Panc1 (cell line): ENCODE measurements at regions not wholly inside any gene's neighbourhood (a gene's known extent, or its start where the extent isn't known, plus 50 kb on each side); places are given as distances from the start of the nearest gene placed in this dataset.

Experiments used
- ATAC-seq: fragments of 200-7000 bp; cut with Tn5 transposase; 2 replicates; pipeline ENCODE4 v1.9.1; 2020; ENCODE audit warnings: mild to moderate bottlenecking, moderate library complexity
- BruUV-seq: library from RNA; stranded (reverse); fragments of 400-500 nt; replicated peaks from 2 replicates; lab custom pipeline; 2021; lab: Mats Ljungman, UMichigan
- CTCF ChIA-PET: fragments of 300-600 bp; sonication (Branson Sonifier 250); formaldehyde crosslinking; loops from one replicate; lab custom pipeline; 2022; ENCODE audit warnings: antibody characterized with exemption; lab: Charles Lee
- POLR2A ChIA-PET: fragments of 300-600 bp; sonication (Branson Sonifier 250); formaldehyde crosslinking; loops from one replicate; lab custom pipeline; 2022; ENCODE audit warnings: antibody characterized with exemption; lab: Charles Lee
- DNase-seq: peaks from one replicate; pipeline ENCODE4 v3.0.0-alpha.2; 2010; ENCODE audit warnings: low read depth, low spot score
- H3K27ac ChIP-seq: 2 replicates; pipeline ENCODE4 v1.5.1; 2011; ENCODE audit warnings: mild to moderate bottlenecking, low read length, inconsistent platforms
- H3K27me3 ChIP-seq: fragments of 200-500 bp; sonication (Bioruptor generic); 2 replicates; pipeline ENCODE4 v1.6.0; 2014; ENCODE audit warnings: low read length, inconsistent platforms; ENCODE audit not compliant: control insufficient read depth, insufficient read depth
- H3K36me3 ChIP-seq: fragments of 200-500 bp; sonication (Bioruptor generic); 2 replicates; pipeline ENCODE4 v1.5.1; 2014; ENCODE audit warnings: inconsistent platforms, mild to moderate bottlenecking, low read length, moderate library complexity; ENCODE audit not compliant: control insufficient read depth, insufficient read depth
- H3K4me1 ChIP-seq: 2 replicates; pipeline ENCODE4 v1.5.1; 2011; ENCODE audit warnings: inconsistent platforms, mild to moderate bottlenecking, low read length, moderate library complexity; ENCODE audit not compliant: control insufficient read depth, insufficient read depth
- H3K4me3 ChIP-seq, 2 experiments: 2 replicates each; pipeline ENCODE4 v1.5.1; 2011 to 2012; ENCODE audit warnings: low read depth in 2 of 2, low read length in 2 of 2, mild to moderate bottlenecking in 2 of 2, inconsistent platforms in 1 of 2, moderate library complexity in 1 of 2
- H3K9me3 ChIP-seq: fragments of 200-500 bp; sonication (Bioruptor generic); 2 replicates; pipeline ENCODE4 v1.5.1; 2014; ENCODE audit warnings: low read depth, mild to moderate bottlenecking, inconsistent platforms, low read length, moderate library complexity; ENCODE audit not compliant: control insufficient read depth, insufficient read depth
- POLR2AphosphoS5 ChIP-seq: IDR thresholded peaks from 2 replicates; pipeline ENCODE4 v1.6.1; 2012; ENCODE audit warnings: mild to moderate bottlenecking, low read depth, low read length, moderate library complexity
- SIN3A ChIP-seq: IDR thresholded peaks from 2 replicates; pipeline ENCODE4 v1.6.1; 2012; ENCODE audit warnings: low read depth, mild to moderate bottlenecking, low read length, moderate library complexity, borderline replicate concordance; ENCODE audit not compliant: insufficient read depth
- TCF7L2 ChIP-seq: IDR thresholded peaks from 2 replicates; pipeline ENCODE4 v1.6.1; 2011; ENCODE audit warnings: mild to moderate bottlenecking, low read depth, low read length, inconsistent platforms
- in situ Hi-C: cut with HindIII; loops from 2 replicates; pipeline ENCODE4 v1.10.0; 2016; ENCODE audit warnings: low sequenced_read_pairs, low pct_unique_long_range_greater_than_20kb
- intact Hi-C: fragments of 100-400 bp; cut with micrococcal nuclease; formaldehyde crosslinking; loops from one replicate; pipeline ENCODE4 v1.10.0; 2022; ENCODE audit not compliant: unreplicated experiment
- TF ChIP-seq, protein P1 (sequence below), 2 experiments: IDR thresholded peaks; 2 replicates each; pipeline ENCODE4 v1.6.1; 2011 to 2012; ENCODE audit warnings: low read depth in 2 of 2, control low read depth in 1 of 2, low read length in 1 of 2, mild to moderate bottlenecking in 1 of 2, moderate library complexity in 1 of 2; ENCODE audit not compliant: insufficient read depth in 1 of 2
- TF ChIP-seq, protein P2 (sequence below): fragments of 450-650 bp; IDR thresholded peaks from 2 replicates; pipeline ENCODE4 v1.5.1; 2017; ENCODE audit warnings: mild to moderate bottlenecking

DNA sequence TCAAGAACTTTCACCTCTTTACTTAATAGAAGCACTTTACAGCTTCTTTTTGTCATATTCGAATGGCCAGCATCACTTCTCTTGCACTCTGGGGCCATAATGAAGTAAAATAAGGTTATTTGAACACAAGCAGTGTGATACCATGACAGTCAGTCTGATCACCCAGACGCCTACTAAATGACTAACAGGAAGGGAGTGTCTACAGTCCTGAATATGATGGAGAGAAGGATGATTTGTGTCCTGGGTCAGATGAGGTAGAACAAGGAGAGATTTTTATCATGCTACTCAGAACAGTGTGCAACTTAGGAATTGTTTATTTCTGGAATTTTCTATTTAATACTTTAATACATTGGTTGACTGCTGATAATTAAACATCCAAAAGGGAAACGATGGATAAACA, 284.2 kb upstream of the F9 start:
- ChIA-PET POLR2A (no interaction called here), CTCF (no interaction called here)
- no peak for ATAC-seq
- Histone ChIP-seq H3K9me3 (no peaks in the 10 kb centered on the region), H3K4me3 (no peak overlapping the region), H3K36me3 (no peaks in the 10 kb centered on the region), H3K27me3 (no peaks in the 10 kb centered on the region), H3K4me1 (no peaks in the 10 kb centered on the region), H3K27ac (no peak overlapping the region)
- DNase-seq: no peak
- no TSS peak for BruUV-seq
- TF ChIP-seq TCF7L2 (no peak), POLR2AphosphoS5 (no peak), SIN3A (no peak)
- TF ChIP-seq, protein P1, sequence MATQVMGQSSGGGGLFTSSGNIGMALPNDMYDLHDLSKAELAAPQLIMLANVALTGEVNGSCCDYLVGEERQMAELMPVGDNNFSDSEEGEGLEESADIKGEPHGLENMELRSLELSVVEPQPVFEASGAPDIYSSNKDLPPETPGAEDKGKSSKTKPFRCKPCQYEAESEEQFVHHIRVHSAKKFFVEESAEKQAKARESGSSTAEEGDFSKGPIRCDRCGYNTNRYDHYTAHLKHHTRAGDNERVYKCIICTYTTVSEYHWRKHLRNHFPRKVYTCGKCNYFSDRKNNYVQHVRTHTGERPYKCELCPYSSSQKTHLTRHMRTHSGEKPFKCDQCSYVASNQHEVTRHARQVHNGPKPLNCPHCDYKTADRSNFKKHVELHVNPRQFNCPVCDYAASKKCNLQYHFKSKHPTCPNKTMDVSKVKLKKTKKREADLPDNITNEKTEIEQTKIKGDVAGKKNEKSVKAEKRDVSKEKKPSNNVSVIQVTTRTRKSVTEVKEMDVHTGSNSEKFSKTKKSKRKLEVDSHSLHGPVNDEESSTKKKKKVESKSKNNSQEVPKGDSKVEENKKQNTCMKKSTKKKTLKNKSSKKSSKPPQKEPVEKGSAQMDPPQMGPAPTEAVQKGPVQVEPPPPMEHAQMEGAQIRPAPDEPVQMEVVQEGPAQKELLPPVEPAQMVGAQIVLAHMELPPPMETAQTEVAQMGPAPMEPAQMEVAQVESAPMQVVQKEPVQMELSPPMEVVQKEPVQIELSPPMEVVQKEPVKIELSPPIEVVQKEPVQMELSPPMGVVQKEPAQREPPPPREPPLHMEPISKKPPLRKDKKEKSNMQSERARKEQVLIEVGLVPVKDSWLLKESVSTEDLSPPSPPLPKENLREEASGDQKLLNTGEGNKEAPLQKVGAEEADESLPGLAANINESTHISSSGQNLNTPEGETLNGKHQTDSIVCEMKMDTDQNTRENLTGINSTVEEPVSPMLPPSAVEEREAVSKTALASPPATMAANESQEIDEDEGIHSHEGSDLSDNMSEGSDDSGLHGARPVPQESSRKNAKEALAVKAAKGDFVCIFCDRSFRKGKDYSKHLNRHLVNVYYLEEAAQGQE (IDR thresholded peaks at IDR 0.05; ENCODE audit: insufficient read depth in 1 of 2, low read depth in 2 of 2, low read length in 1 of 2): no peak
- TF ChIP-seq, protein P2, sequence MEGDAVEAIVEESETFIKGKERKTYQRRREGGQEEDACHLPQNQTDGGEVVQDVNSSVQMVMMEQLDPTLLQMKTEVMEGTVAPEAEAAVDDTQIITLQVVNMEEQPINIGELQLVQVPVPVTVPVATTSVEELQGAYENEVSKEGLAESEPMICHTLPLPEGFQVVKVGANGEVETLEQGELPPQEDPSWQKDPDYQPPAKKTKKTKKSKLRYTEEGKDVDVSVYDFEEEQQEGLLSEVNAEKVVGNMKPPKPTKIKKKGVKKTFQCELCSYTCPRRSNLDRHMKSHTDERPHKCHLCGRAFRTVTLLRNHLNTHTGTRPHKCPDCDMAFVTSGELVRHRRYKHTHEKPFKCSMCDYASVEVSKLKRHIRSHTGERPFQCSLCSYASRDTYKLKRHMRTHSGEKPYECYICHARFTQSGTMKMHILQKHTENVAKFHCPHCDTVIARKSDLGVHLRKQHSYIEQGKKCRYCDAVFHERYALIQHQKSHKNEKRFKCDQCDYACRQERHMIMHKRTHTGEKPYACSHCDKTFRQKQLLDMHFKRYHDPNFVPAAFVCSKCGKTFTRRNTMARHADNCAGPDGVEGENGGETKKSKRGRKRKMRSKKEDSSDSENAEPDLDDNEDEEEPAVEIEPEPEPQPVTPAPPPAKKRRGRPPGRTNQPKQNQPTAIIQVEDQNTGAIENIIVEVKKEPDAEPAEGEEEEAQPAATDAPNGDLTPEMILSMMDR: no peak
- intact Hi-C loops (no loop called here), in situ Hi-C loops (no loop called here)

DNA sequence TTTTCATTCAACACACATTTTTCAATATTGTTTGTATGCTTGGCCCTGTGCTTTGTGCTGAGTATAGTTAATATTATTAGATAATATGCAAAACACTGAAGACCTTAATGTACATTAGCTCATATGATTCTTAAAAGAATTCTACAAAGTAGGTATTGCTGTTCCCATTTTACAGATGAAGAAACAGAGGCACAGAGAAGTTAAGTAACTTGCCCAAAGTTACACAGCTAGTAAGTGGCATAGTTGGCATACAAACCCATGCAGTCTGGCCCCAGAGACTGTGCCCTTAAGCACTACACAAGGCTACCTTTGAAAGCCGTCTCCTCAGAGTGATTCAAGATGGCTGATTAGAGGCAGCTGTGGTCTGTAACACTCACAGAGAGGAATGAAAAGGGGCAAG, 293.4 kb upstream of the F9 start:
- ChIA-PET CTCF (no interaction called here), POLR2A (no interaction called here)
- in situ Hi-C loops: no loop called here
- intact Hi-C loops: no loop called here
- TF ChIP-seq, protein P1 (IDR thresholded peaks at IDR 0.05; ENCODE audit: insufficient read depth in 1 of 2, low read depth in 2 of 2, low read length in 1 of 2): no peak
- TF ChIP-seq POLR2AphosphoS5: no peak
- TF ChIP-seq, protein P2: no peak
- TF ChIP-seq TCF7L2: no peak
- TF ChIP-seq SIN3A: no peak
- Histone ChIP-seq H3K4me3 (no peak overlapping the region), H3K36me3 (no peaks in the 10 kb centered on the region), H3K4me1 (no peaks in the 10 kb centered on the region), H3K27me3 (no peaks in the 10 kb centered on the region), H3K27ac (no peak overlapping the region), H3K9me3 (no peaks in the 10 kb centered on the region)
- no TSS peak for BruUV-seq
- ATAC-seq: no peak
- no peak for DNase-seq
